ENCODE measurements at regions not wholly inside any gene's neighbourhood (a gene's known extent, or its start where the extent isn't known, plus 50 kb on each side); places are given as distances from the start of the nearest gene placed in this dataset.

DNA sequence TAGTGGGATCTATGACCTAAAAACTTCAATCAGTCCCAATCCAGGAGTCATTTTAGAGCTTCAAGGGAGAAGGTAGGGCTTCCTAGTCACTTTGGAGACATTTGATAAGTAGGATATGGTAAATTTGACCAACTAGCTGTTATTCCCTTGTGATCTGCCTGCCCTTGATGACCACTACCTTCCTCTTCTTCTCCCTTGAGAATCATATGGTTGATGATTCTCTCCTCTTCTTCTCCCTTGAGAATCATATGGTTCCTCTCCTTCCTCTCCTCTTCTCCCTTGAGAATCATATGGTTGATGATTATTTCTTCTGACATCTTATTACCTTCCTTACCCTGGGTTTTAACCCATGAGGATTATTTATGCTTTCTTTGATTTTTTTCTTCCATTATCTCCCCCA, 482.6 kb upstream of the TENM3 start:
- no peak overlapping the region for H3K4me3 ChIP-seq (replicated peaks in 1 of 3; ENCODE audit: low read depth in 2 of 3, low read length in 3 of 3)
- Mint-ChIP-seq H3K27ac (no peak overlapping the region), H3K36me3 (no peaks in the 10 kb centered on the region), H3K4me3 (no peak overlapping the region), H3K9me3 (peaks cover 0 to 2% (median 0%) of the 10 kb centered on the region in 7 donors), H3K27me3 (ENCODE audit: low read depth in 3 of 3) (no peaks in the 10 kb centered on the region), H3K4me1 (no peaks in the 10 kb centered on the region)
- DNase-seq: no peak
- TF ChIP-seq, protein P1, sequence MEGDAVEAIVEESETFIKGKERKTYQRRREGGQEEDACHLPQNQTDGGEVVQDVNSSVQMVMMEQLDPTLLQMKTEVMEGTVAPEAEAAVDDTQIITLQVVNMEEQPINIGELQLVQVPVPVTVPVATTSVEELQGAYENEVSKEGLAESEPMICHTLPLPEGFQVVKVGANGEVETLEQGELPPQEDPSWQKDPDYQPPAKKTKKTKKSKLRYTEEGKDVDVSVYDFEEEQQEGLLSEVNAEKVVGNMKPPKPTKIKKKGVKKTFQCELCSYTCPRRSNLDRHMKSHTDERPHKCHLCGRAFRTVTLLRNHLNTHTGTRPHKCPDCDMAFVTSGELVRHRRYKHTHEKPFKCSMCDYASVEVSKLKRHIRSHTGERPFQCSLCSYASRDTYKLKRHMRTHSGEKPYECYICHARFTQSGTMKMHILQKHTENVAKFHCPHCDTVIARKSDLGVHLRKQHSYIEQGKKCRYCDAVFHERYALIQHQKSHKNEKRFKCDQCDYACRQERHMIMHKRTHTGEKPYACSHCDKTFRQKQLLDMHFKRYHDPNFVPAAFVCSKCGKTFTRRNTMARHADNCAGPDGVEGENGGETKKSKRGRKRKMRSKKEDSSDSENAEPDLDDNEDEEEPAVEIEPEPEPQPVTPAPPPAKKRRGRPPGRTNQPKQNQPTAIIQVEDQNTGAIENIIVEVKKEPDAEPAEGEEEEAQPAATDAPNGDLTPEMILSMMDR (IDR thresholded peaks at IDR 0.05): no peak
- no peaks in the 10 kb centered on the region for H3K36me3 ChIP-seq (replicated peaks in 1 of 2; ENCODE audit: control insufficient read depth in 1 of 2, insufficient read depth in 2 of 2, low read length in 2 of 2)
- no peaks in the 10 kb centered on the region for H3K27me3 ChIP-seq (ENCODE audit: control insufficient read depth in 2 of 2, insufficient read depth in 2 of 2, low read length in 2 of 2)
- intact Hi-C loops (cut with micrococcal nuclease): no loop called here
- no peak overlapping the region for H3K27ac ChIP-seq (ENCODE audit: low read depth in 1 of 2, low read length in 2 of 2)
- no peaks in the 10 kb centered on the region for H3K4me1 ChIP-seq (ENCODE audit: control insufficient read depth in 1 of 2, insufficient read depth in 2 of 2, low read length in 2 of 2)
- no peak overlapping the region for H3K9ac ChIP-seq (ENCODE audit: insufficient read depth, low read length, poor library complexity, severe bottlenecking)
- no peaks in the 10 kb centered on the region for H3K79me2 ChIP-seq (ENCODE audit: insufficient read depth, low read length)
- no peak overlapping the region for H3K4me2 ChIP-seq (replicated peaks; ENCODE audit: extremely low read depth, low read length, poor library complexity, severe bottlenecking)
- H2AFZ ChIP-seq (ENCODE audit: insufficient read depth, low read depth, low read length, poor library complexity, severe bottlenecking): no peak overlapping the region
- no peaks in the 10 kb centered on the region for H3K9me3 ChIP-seq (replicated peaks in 1 of 2; ENCODE audit: control insufficient read depth in 1 of 2, insufficient read depth in 1 of 2, low read length in 2 of 2)
- H4K20me1 ChIP-seq (ENCODE audit: insufficient read depth, low read length): no peaks in the 10 kb centered on the region

DNA sequence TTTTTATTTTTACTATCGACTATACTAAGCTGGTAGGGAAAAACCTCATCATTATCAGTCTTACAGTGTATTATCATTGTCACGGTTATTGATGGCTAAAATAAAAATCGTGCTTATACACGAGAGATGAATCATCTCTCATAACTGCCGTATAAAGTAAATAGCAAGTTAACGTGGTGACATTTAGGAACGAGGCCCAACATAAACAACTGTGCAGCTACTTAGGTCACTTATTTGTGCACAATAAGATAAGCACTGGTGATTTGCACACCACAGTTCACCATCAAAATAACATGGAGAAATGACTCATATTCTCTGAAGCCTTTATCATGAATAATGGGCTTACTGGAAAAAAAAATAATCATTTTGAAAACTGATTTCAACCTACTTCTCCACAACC, 482.0 kb upstream of the TENM3 start:
- 80% methylated on average over 1 of the region's 7 CpGs for WGBS (ENCODE audit: insufficient coverage)
- TF ChIP-seq, protein P1 (IDR thresholded peaks at IDR 0.05): no peak
- no peaks in the 10 kb centered on the region for H3K4me1 Mint-ChIP-seq

More for the DNA sequence above, 482.0 kb upstream of the TENM3 start:
- Histone ChIP-seq H4K20me1 (ENCODE audit: insufficient read depth, low read length) (no peaks in the 10 kb centered on the region), H3K4me3 (replicated peaks in 1 of 3; ENCODE audit: low read depth in 2 of 3, low read length in 3 of 3) (no peak overlapping the region), H3K27ac (ENCODE audit: low read depth in 1 of 2, low read length in 2 of 2) (no peak overlapping the region), H3K4me2 (replicated peaks; ENCODE audit: extremely low read depth, low read length, poor library complexity, severe bottlenecking) (no peak overlapping the region), H3K9ac (ENCODE audit: insufficient read depth, low read length, poor library complexity, severe bottlenecking) (no peak overlapping the region), H3K27me3 (ENCODE audit: control insufficient read depth in 2 of 2, insufficient read depth in 2 of 2, low read length in 2 of 2) (no peaks in the 10 kb centered on the region), H3K9me3 (replicated peaks in 1 of 2; ENCODE audit: control insufficient read depth in 1 of 2, insufficient read depth in 1 of 2, low read length in 2 of 2) (peaks cover 0 to 3% of the 10 kb centered on the region in 2 donors), H3K36me3 (replicated peaks in 1 of 2; ENCODE audit: control insufficient read depth in 1 of 2, insufficient read depth in 2 of 2, low read length in 2 of 2) (no peaks in the 10 kb centered on the region), H3K79me2 (ENCODE audit: insufficient read depth, low read length) (no peaks in the 10 kb centered on the region), H2AFZ (ENCODE audit: insufficient read depth, low read depth, low read length, poor library complexity, severe bottlenecking) (no peak overlapping the region), H3K4me1 (ENCODE audit: control insufficient read depth in 1 of 2, insufficient read depth in 2 of 2, low read length in 2 of 2) (no peaks in the 10 kb centered on the region)
- H3K9me3 Mint-ChIP-seq: peaks cover 0 to 3% (median 0%) of the 10 kb centered on the region in 7 donors
- H3K4me3 Mint-ChIP-seq: no peak overlapping the region
- intact Hi-C loops (cut with micrococcal nuclease): no loop called here
- no peak for DNase-seq
- no peak overlapping the region for H3K27ac Mint-ChIP-seq
- peaks cover 0 to 2% (median 0%) of the 10 kb centered on the region in 3 donors for H3K27me3 Mint-ChIP-seq (ENCODE audit: low read depth in 3 of 3)
- H3K36me3 Mint-ChIP-seq: no peaks in the 10 kb centered on the region

All from CD14-positive monocyte (primary cell).